Kidney (tissue), 13 donors: ENCODE measurements at regions not wholly inside any gene's neighbourhood (a gene's known extent, or its start where the extent isn't known, plus 50 kb on each side); places are given as distances from the start of the nearest gene placed in this dataset.

Experiments
- DNase-seq, 5 donors: peaks; one replicate each; pipeline ENCODE4 v3.0.0-alpha.2; 2013 to 2020
- FAIRE-seq: peaks from 2 replicates; lab custom pipeline; 2012; peaks lifted over from hg19 to GRCh38; lab: Jason Lieb, UNC
- H3K27ac ChIP-seq, 2 donors: one replicate each; pipeline ENCODE4 v1.7.0; 2013; ENCODE audit warnings: low read depth in 2 of 2, low read length in 2 of 2, inconsistent platforms in 1 of 2
- H3K27me3 ChIP-seq: one replicate; pipeline ENCODE4 v1.7.1; 2013; ENCODE audit warnings: low read length, inconsistent platforms; ENCODE audit not compliant: control insufficient read depth, insufficient read depth
- H3K36me3 ChIP-seq, 3 donors: one replicate each; pipeline versions ENCODE4 v1.7.0 to v1.7.1; 2013; ENCODE audit warnings: low read length in 3 of 3, control low read depth in 1 of 3, inconsistent platforms in 1 of 3; ENCODE audit not compliant: insufficient read depth in 3 of 3, control insufficient read depth in 2 of 3
- H3K4me1 ChIP-seq, 3 donors: one replicate each; pipeline versions ENCODE4 v1.7.0 to v1.7.1; 2013; ENCODE audit warnings: low read length in 3 of 3, inconsistent platforms in 1 of 3, low read depth in 1 of 3; ENCODE audit not compliant: control insufficient read depth in 2 of 3, insufficient read depth in 2 of 3
- H3K4me3 ChIP-seq, 3 donors: one replicate each; pipeline versions ENCODE4 v1.7.0 to v1.8.1; 2013; ENCODE audit warnings: low read length in 3 of 3, control low read depth in 1 of 3, inconsistent platforms in 1 of 3
- H3K9ac ChIP-seq, 3 donors: one replicate each; pipeline versions ENCODE4 v1.7.0 to v1.7.1; 2013; ENCODE audit warnings: low read length in 3 of 3, control low read depth in 1 of 3, inconsistent platforms in 1 of 3
- H3K9me3 ChIP-seq, 3 donors: one replicate each; pipeline versions ENCODE4 v1.7.0 to v1.7.1; 2013; ENCODE audit warnings: low read length in 3 of 3, control low read depth in 1 of 3, inconsistent platforms in 1 of 3; ENCODE audit not compliant: control insufficient read depth in 2 of 3, insufficient read depth in 1 of 3
- intact Hi-C: fragments of 100-400 bp; cut with DNase I; formaldehyde crosslinking; loops from one replicate; pipeline ENCODE4 v1.11.1; 2022
- TF ChIP-seq, protein P1 (sequence below): IDR thresholded peaks from 3 replicates; pipeline ENCODE4 v1.5.1; 2012; ENCODE audit warnings: mild to moderate bottlenecking, moderate library complexity, borderline replicate concordance; ENCODE audit not compliant: insufficient read depth; ENCODE audit errors: extremely low read depth
- donor health status: control.
- donor health status: control.
- donor health status: control.
- donor health status: control.
- donor health status: control.
- donor health status: DM: yes; HTN: yes; CAD: no.
- donor health status: Normal renal cell carcinoma (clear cell type).

DNA sequence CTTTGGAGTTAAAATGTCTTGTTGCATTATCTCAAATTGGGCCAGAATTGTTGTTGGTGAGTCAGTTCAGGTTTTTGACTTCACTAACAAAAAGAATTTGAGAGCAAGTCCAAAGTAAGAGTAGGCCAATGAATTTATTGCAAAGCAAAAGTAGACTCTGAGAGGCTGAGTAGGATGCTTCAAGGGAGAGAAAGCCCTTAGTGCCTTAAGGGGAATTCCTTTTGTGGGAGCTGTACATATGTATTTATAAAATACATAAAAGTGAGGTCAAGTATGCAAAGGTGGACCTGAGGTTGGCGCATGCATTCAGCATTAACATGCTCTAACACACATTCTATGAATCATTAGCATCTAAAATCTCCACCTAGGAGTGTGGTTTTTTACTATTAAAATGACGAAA, 565.4 kb downstream of the GRXCR1 start:
- Histone ChIP-seq H3K9me3 (no peaks in the 10 kb centered on the region), H3K27ac (no peak overlapping the region), H3K4me3 (no peak overlapping the region), H3K9ac (no peak overlapping the region), H3K27me3 (no peaks in the 10 kb centered on the region), H3K4me1 (no peaks in the 10 kb centered on the region), H3K36me3 (no peaks in the 10 kb centered on the region)
- no peak for DNase-seq
- intact Hi-C loops = no loop called here
- TF ChIP-seq, protein P1, sequence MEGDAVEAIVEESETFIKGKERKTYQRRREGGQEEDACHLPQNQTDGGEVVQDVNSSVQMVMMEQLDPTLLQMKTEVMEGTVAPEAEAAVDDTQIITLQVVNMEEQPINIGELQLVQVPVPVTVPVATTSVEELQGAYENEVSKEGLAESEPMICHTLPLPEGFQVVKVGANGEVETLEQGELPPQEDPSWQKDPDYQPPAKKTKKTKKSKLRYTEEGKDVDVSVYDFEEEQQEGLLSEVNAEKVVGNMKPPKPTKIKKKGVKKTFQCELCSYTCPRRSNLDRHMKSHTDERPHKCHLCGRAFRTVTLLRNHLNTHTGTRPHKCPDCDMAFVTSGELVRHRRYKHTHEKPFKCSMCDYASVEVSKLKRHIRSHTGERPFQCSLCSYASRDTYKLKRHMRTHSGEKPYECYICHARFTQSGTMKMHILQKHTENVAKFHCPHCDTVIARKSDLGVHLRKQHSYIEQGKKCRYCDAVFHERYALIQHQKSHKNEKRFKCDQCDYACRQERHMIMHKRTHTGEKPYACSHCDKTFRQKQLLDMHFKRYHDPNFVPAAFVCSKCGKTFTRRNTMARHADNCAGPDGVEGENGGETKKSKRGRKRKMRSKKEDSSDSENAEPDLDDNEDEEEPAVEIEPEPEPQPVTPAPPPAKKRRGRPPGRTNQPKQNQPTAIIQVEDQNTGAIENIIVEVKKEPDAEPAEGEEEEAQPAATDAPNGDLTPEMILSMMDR = no peak
- no peak for FAIRE-seq

DNA sequence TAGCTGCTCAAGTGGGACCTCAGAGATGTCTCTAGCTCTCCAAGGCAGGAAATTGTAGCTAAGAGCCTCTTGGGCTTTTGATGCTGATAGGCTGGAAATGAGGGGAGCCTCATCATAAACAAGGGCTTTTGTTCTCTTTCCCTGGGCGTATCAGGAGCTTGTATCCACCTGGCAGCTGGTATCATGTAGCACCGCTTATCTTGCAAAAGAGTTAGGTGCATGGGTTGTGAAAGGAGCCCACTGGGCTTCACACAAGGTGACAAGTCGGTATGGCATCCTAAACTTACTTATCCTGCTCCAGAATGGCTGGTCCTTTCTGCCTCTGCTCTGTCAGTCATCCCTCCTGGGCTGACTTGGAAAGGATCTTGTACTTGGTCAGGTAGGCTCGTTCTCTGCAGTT, 565.8 kb downstream of the GRXCR1 start:
- Histone ChIP-seq H3K9ac (no peak overlapping the region), H3K36me3 (no peaks in the 10 kb centered on the region), H3K4me1 (no peaks in the 10 kb centered on the region), H3K4me3 (no peak overlapping the region), H3K27me3 (no peaks in the 10 kb centered on the region), H3K9me3 (no peaks in the 10 kb centered on the region), H3K27ac (no peak overlapping the region)
- FAIRE-seq (no peak), DNase-seq (no peak)
- intact Hi-C loops = no loop called here
- TF ChIP-seq, protein P1 = no peak

DNA sequence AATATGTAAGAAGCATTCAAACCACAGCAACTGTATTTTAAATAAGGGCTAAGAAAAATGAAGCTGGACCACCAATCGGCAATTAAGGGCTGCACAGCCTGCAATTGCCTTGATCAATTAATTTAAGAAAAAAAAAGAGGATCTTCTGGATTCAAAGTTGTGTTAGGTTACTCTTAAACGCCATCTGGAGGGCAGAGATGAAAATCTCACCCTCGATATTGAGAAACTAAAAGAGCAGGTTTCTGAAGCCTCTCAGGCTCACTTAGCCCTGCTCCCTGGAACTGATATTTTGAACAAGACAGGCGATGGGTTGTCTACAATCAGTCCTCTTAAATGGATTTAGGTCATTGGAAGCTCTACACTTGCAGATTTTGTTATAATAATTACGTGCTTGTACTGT, 579.4 kb downstream of the GRXCR1 start:
- no peak for DNase-seq
- Histone ChIP-seq H3K9ac (no peak overlapping the region), H3K4me3 (no peak overlapping the region), H3K36me3 (no peaks in the 10 kb centered on the region), H3K9me3 (peaks cover 0 to 17% (median 0%) of the 10 kb centered on the region in 3 donors), H3K27me3 (no peaks in the 10 kb centered on the region), H3K27ac (no peak overlapping the region), H3K4me1 (no peaks in the 10 kb centered on the region)
- TF ChIP-seq, protein P1 = no peak
- FAIRE-seq = no peak
- intact Hi-C loops = no loop called here

DNA sequence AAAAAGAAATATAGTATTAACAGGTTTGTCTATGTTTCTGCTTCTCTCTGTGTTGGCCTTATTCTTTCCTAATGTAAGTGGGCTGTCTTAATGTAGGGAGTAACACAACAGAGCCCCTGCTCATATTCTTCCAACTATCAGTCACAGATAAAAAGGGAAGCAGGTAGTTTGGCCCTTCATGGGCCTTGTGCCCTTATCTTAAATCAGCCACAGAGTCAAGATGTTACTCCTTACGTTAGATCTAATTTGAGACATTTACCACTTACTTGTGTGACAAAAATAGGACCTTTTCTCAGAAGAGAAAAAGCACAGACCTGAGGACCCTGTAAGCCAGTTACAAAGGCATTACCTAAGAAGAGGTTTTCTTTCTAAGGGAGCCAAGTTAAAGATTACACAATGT, 589.0 kb downstream of the GRXCR1 start:
- FAIRE-seq (no peak), DNase-seq (no peak)
- Histone ChIP-seq H3K9me3 (no peaks in the 10 kb centered on the region), H3K9ac (no peak overlapping the region), H3K4me1 (no peaks in the 10 kb centered on the region), H3K4me3 (no peak overlapping the region), H3K27ac (no peak overlapping the region), H3K27me3 (no peaks in the 10 kb centered on the region), H3K36me3 (no peaks in the 10 kb centered on the region)
- intact Hi-C loops = no loop called here
- TF ChIP-seq, protein P1 = no peak
